ENCODE measurements at regions not wholly inside any gene's neighbourhood (a gene's known extent, or its start where the extent isn't known, plus 50 kb on each side); places are given as distances from the start of the nearest gene placed in this dataset.
"Not testable (repeated sequence)": the region's sequence is repeated elsewhere in the genome, so short reads cannot be mapped to it uniquely, and the experiment has no call there.

DNA sequence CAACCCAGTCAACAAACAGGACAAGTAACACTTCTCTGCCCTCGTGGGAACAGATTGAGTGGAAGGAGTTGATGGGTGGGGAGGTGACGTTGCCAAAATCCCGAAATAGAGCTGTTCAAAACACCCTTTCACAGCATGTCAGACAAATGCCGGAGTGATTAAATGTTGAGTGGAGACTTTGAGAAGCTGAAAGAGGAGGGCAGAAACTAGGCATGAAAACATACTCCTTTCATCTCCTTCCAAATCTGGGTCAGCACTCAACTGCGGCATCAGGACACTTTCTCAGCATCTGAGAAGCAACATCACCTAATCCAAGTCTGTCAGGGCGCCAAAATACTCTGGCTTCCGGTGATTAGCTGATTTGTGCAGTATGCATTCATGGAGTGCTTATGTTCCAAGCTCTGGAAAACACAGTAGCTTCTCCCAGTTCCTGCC lies 51.5 kb upstream of the MRI1 start:
- DNase-seq (ENCODE audit: low read depth, low spot score) = no peak

DNA sequence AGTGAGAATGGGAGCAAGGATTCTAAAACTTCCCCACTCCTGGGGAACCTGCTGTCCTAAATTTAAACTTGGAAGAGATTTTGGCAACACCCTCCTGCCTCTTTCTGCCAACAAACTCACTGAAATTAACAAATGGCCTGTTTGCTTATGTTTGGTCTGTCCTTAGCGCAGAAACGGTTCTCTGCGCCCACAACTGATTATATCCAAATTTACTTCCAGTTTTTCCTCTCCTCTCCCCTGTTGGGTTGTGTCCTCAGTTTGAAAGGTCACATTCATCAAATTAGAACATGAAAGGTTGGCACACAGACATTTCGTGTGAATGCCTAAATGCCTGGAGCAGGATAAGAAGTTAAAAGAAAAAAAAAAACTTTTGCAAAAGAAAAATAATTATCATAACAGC lies 56.4 kb upstream of the MRI1 start:
- no peak for DNase-seq (ENCODE audit: low read depth, low spot score)

DNA sequence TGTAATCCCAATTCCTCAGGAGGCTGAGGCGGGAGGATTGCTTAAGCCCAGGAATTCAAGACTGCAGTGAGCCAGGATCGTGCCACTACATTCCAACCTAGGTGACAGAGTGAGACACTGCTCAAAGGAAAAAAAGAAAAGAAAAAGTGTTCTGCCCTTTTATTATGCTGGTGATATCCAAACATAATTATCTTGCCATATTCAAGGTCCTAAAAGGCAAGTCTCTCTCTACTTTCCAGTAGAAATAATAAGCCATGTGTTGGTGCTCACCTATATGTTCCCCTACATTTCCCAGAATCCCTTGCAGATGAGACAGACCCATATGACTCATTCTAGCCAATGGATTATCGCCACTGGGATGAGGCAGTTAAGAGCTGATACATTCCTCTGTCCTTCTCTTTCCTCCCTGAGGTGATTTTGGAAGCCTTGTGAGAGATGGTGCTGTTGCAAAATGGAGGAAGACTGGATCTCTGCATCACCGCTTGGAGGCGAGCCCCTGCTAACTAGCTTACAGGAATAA lies 58.3 kb upstream of the MRI1 start:
- no peak for DNase-seq (ENCODE audit: low read depth, low spot score)

DNA sequence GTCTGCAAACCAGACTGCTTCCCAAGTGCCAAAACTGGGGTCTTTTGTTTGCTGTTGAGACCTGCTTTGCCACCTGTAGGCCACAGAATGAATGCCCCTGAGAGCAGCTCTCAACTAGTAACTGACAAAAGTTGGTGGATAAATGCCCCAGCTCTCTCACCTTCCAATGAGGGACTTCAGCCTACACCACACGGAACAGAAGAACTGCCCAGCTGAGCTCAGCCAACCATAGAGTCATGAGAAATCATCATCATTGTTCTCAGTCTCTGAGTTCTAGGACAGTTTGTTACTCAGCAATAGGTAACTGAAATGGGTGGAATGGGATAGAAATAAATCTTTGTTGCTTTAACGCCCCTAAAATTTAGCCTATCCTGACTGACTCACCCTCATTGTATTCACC lies 59.1 kb upstream of the MRI1 start:
- no peak for DNase-seq (ENCODE audit: low read depth, low spot score)

DNA sequence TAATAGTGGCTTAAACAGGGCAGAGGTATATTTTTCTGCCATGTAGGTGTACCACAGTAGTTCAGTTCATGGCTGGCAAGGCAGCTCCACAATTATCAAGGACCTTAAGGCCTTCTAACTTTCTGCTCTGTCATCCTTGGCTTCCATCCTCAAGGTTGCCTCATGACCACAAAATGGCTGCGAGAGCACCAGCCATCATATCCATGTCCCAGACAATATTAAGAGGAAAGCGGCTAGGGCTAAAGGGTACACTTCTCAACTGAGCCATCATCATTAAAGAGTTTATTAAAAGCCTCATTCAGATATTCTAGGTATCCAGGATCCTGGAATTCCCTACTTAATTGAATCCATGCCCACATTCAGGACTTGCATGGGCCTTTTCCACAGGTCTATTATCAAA lies 62.7 kb upstream of the MRI1 start:
- no peak for DNase-seq (ENCODE audit: low read depth, low spot score)

DNA sequence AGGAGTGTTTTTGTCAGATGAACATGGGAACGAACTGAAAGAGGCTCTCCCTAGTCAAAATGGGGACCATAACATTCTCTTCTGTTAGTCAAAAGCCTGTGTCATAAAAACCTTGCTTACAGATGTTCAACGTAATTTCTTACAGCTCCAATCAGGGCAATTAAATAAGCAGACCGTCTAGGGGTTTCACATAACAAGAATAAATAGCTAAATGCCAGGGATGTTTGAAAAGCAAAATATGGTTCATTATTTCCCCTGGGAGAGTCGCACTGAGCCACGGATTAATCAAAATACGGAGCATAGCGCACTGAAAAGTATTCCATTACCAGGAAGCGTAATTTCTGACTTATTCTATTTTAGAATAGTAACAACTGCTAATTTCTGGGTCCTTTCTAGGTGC lies 63.7 kb upstream of the MRI1 start:
- DNase-seq (ENCODE audit: low read depth, low spot score) = no peak

DNA sequence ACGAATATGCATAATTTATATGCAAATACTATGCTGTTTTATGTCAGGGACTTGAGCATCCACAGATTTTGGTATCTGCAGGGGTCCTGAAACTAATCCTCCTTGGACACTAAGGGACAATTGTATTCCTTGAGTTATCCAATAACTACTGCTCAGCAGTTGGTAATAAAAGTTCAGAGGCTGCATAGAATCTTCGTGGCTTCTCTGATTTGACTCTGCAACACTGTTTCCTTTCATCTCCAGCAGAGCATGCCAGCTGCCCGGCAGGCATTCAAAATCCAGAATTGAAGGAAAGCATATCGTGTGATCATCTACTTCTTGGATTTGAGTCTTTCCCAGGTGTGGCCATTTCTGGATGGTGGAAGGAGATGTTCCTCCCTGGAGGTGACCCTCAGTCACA lies 64.5 kb upstream of the MRI1 start:
- DNase-seq (ENCODE audit: low read depth, low spot score) = no peak

DNA sequence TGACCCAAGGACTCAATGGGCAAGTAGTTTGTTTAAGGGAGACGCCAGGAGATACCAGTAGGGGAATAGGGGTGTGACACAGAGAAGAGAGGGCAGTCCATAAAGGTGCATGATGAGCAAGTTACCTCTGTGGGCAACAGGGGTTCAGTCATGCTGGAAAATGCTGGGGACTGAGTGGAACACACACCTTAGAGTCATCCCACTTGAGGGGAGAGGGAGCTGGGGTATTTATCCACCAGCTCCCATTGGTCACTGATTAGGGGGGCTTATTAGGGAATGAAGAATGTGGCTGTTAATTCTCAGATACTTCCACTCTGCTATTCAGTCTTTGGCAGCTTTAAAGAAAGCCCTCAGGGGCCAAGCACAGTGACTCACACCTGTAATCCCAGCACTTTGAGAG lies 67.5 kb upstream of the MRI1 start:
- DNase-seq (ENCODE audit: low read depth, low spot score) = no peak

DNA sequence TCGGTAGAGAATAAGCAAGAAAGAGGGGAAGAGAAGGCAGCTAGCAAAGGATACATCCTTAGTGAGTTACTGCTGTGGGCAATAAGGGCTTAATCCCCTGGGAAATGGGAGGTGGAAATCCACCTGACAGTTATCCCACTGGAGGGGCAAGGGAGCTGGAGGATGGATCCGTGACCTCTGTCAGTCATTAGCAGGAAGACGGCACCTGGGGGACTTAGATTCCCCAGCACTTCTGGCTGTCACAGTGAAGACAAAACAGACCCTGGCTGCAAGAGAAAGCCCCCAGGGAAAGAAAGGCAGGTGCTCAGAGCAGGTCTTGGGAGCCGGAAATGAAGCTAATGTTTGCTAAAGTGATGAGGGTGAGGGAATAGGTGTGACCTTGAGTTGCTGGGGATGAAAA lies 70.4 kb upstream of the MRI1 start:
- no peak for DNase-seq (ENCODE audit: low read depth, low spot score)

DNA sequence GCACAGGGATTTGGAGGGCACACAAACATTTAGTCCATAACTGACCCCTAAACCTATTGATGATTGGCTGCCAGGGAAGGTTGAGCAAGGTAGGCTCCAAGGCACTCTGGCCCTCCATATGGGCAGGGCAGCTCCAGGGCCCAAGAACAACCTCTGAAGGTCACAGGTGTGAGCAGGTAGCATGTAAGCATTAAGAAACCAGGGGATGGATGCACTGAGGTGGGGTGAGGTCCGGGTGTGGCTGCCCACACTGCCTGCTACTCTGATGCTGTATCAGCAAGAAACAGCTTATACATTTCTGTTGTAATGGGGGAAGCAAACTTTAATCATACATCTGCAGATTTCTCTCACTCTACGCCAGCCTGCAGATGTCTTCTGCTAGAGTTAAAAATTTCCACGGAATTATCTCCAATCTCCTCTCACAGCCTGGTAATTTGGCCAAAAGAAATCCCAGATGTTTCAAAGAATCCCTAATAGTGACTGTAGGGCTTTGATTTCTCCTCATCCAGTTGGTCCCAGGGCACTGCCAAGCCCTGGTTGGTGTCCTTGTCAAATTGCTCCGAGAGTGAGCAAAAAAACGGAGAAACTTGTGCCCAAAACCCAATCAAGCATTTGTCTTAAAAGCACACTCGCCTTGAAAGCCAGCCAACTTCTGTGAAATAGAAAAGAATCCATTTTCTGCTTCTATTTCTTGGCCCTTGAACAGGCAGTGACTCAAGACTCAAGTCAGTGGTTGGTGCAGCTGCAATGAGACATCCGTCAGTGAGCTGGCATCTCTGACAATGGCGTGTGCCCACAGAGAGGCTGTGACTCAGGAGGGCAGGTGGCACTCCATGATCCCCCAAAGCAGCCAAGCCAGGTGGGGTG lies 72.5 kb upstream of the MRI1 start:
- no peak for DNase-seq (ENCODE audit: low read depth, low spot score)

DNA sequence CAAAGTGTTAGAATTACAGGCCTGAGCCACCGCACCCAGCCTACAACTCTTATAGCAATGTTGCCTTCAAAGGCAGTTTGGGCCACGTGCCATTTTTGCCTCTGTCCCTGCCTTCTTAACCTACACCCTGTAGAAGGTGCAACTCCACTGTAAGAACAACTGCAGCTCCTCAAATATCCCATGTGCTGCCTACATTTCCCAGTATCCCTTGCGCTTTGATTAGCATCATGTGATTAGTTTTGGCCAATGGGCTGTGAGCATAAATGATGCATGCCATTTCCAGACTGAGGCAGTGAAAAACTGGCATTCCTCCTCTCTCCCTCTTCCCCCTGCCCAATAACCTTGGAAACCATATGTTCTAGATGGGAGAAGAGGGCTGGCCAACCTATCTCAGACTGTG lies 75.2 kb upstream of the MRI1 start:
- DNase-seq (ENCODE audit: low read depth, low spot score) = no peak

DNA sequence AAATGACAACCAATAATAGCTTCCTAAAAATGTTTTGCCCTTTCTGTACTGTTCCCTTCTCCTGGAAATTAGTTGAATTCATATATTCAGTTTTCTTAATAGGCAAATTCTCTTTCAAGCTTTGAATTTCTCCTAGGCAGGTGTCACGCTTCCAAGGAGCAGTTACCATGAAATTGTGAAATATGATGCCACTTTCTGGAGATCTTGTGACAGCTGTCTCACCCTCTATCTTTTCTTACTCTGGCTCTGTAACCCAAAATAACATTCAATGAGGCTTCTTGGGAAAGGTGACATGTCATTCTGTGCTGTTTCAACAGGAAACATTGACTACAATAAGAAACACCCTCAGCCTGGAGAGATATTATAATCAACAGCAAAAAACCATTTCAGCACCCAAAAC lies 80.3 kb upstream of the MRI1 start:
- DNase-seq (ENCODE audit: low read depth, low spot score) = no peak

DNA sequence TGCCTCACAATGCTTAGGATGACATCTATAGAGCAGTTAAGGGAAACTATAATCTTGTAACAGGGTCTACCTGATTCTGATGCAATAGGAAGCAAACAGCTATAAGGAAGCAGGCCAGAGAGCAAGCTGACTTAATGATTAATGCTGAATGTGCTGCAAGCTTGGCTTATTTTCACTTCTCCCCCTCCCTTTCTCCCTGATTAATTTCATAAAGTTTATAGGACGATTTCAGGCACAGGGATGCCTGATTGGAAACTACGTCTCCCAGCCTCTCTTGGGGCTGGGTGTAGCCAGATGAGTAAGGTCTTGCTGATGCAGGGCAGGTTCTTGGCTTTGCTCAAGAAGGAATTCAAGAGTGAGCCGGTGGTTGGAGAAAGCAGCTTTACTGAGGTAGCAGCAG lies 82.8 kb upstream of the MRI1 start:
- no peak for DNase-seq (ENCODE audit: low read depth, low spot score)

DNA sequence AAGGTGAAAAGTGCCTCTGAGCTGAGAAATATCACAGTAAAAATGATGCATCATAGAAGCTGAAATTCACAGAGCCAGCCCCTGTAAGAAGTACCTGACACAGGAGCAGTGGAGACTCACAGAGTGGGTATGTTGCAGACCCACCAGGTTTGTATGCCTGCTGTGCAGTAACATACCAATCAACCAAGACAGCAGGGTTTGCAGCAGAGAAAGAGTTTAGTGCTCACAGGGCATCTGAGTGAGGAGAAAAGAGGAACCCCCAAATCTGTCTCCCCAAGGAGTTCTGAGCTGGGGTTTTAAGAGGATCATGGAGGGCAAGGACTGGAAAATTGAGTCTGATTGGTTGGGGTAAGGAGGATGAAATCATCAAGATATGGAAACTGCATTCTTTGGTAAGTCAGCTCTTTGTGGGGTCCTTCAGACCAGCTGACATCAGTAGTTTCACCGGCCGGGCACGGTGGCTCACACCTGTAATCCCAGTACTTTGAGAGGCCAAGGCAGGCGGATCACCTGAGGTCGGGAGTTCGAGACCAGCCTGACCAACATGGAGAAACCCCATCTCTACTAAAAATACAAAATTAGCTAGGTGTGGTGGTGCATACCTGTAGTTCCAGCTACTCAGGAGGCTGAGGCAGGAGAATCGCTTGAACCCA lies 83.5 kb upstream of the MRI1 start:
- DNase-seq (ENCODE audit: low read depth, low spot score) = not testable (repeated sequence)

DNA sequence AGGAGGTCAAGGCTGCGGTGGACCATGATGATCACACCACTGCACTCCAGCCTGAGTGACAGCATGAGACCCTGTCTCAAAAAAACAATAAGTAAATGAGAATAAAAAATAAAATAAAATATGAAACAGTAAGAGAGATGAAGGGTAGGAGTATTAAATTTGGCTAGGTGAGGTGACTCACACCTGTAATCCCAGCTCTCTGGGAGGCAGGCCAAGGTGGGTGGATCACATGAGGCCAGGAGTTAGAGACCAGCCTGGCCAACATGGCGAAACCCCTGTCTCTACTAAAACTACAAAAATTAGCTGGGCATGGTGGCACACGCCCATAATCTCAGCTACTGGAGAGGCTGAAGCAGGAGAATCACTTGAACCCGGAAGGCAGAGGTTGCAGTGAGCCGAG lies 87.4 kb upstream of the MRI1 start:
- not testable (repeated sequence) for DNase-seq (ENCODE audit: low read depth, low spot score)

DNA sequence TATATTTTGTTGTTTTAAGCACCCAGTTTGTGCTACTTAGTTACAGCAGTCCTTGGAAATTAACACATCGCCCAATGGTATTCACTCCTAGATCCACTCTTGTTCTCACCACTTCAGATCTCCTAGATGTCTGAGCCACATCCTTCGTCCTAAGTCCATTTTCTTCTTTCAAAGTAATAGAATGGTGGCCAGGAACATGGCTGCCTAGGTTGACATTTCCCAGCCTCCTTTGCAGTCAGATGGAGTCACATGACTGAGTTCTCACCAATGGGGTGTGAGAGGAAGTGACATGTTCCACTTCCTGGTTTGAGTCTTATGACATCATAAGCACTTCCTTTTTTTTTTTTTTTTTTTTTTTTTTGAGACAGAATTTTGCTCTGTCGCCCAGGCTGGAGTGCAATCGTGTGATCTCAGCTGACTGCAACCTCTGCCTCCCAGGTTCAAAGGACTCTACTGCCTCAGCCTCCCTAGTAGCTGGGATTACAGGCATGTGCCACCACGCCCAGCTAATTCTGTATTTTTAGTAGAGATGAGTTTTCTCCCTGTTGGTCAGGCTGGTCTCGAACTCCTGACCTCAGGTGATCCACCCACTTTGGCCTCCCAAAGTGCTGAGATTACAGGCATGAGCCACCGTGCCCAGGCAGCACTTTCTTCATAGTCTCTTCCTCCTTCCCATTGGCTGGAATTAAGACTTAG lies 91.7 kb upstream of the MRI1 start:
- not testable (repeated sequence) for DNase-seq (ENCODE audit: low read depth, low spot score)

DNA sequence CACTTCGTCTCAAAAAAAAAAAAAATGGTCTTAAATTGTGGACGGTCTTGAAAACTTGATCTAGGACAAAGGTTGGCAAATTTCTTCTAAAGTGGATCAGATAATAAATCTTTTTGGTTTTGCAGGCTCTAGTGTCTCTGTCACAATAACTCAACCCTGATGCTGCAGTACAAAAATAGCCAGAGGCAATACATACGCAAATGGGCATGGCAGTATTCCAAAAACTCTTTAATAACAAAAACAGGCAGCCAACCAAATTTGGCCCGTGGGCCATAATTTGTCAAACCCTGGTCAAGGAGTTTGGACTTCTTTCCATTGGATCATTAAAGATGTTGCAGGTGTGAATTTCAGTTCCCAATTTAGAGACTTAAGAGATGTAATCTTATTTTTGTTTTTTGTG lies 93.5 kb upstream of the MRI1 start:
- no peak for DNase-seq (ENCODE audit: low read depth, low spot score)

DNA sequence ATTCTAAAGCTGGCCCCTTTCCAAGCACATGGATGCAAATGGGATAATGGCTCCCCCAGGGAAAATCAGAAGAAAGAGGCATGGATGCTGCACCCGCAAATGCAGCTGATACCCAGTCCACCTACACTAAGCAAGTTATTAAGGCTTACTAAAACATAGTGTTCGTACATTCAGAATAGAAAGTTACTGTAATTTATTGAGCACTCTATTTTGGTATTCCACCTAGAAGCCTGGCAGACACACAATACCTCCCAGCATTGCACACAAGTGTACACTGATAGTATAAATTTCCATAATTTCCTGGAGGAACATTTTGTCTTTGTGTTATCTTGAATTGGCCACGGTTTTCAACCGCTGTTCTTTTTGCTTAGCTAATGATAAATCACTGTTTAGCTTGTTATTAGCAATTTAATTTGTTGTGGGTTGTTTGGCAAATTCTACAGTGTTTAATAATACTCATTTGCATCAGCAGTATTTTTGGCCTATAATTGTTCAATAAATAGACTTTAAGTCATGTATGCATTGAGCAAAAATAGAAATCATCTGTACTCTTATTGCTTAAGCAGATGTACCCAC lies 94.5 kb upstream of the MRI1 start:
- no peak for DNase-seq (ENCODE audit: low read depth, low spot score)

DNA sequence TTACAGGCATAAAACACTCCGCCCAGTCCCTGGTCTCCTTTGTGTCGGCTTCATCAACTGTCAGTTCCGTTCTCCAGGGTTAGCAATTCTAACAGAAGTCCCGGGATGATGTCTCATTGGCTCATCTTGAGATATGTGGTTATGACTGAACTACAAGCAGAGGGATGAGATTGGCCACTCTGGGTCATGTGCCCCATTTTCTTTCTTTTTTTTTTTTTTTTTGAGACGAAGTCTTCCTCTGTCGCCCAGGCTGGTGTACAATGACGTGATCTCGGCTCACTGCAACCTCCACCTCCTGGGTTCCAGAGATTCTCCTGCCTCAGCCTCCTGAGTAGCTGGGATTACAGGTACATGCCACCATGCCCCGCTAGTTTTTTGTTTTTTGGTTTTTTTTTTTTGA lies 95.4 kb upstream of the MRI1 start:
- no peak for DNase-seq (ENCODE audit: low read depth, low spot score)

DNA sequence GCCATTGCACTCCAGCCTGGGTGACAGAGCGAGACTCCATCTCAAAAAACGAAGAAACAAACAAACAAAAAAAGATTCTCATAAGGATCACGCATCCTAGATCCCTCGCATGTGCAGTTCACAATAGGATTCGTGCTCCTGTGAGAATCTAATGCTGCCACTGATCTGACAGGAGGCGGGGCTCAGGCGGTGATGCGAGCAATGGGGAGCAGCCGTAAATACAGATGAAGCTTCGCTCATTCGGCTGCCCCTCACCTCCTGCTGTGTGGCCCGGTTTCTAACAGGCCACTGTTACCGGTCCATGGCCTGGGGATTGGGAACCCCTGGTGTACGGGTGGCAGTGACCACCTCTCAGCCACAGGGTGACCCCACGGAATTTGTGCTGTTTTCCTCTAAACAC lies 98.2 kb upstream of the MRI1 start:
- no peak for DNase-seq (ENCODE audit: low read depth, low spot score)

DNA sequence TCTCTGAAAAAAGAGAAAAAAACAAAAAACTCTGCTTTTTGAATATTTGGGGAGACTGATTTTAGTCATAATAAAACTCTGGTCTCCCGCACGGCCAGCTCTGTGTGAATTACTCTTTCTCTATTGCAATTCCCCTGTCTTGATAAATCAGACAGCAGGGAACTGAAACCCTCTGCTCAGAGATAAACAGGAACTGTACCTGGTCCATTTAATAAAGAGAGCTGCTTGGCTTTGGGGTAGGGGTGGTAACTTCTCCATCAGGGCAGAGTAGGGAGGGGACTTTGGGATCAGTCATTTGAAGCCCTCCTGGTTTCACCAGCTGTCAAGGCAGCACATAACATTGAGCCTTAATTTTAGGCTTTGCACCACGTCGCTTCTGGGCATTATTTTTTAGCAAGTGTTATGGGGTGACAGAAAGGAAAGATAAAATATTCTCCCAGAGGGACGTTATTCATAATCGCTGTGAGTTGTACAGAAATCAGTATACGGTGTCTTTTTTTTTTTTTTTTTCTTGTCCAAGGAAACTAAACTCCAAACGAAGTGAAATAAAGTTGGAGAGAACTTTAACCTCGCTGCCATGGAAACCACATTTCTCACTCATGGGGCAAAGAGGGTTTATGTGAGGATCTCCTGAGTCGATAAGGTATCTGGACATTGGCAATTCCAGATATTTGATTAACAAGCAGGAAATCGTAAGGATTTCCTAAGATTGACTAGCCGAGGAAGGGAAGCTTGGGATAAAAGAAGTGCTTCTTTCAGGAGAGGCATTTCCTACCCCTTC lies 99.0 kb upstream of the MRI1 start:
- DNase-seq (ENCODE audit: low read depth, low spot score) = no peak

Data from pulmonary artery endothelial cell (primary cell).